GM12874 (cell line): ENCODE measurements at regions not wholly inside any gene's neighbourhood (a gene's known extent, or its start where the extent isn't known, plus 50 kb on each side); places are given as distances from the start of the nearest gene placed in this dataset.

Source experiments
- CTCF ChIP-seq: IDR thresholded peaks from 2 replicates; pipeline ENCODE4 v1.5.1; 2011; ENCODE audit warnings: low read depth, mild to moderate bottlenecking, control low read depth, low read length, moderate library complexity; ENCODE audit not compliant: insufficient read depth

- no peak for TF ChIP-seq CTCF
These were observed 187.9 kb upstream of the IL15 start for GRCh38 chr4:141448490-141448889.

GRCh38 chr4:141449927-141450326 is 186.5 kb upstream of the IL15 start:
- no peak for TF ChIP-seq CTCF

GRCh38 chr4:141455651-141456050 is 180.7 kb upstream of the IL15 start:
- no peak for TF ChIP-seq CTCF

GRCh38 chr4:141457653-141458052 is 178.7 kb upstream of the IL15 start:
- TF ChIP-seq CTCF = no peak

GRCh38 chr4:141458501-141458900 is 177.9 kb upstream of the IL15 start:
- no peak for TF ChIP-seq CTCF

- no peak for TF ChIP-seq CTCF
These were observed 177.4 kb upstream of the IL15 start for GRCh38 chr4:141459020-141459419.

- no peak for TF ChIP-seq CTCF
These were observed 174.0 kb upstream of the IL15 start for GRCh38 chr4:141462361-141462760.

GRCh38 chr4:141463678-141464077 is 172.7 kb upstream of the IL15 start:
- no peak for TF ChIP-seq CTCF
